ENCODE measurements at regions not wholly inside any gene's neighbourhood (a gene's known extent, or its start where the extent isn't known, plus 50 kb on each side); places are given as distances from the start of the nearest gene placed in this dataset.

GRCh38 chr2:195559431-195559914 is 97.6 kb upstream of the SLC39A10 start (continued):
- TF ChIP-seq, protein P1, sequence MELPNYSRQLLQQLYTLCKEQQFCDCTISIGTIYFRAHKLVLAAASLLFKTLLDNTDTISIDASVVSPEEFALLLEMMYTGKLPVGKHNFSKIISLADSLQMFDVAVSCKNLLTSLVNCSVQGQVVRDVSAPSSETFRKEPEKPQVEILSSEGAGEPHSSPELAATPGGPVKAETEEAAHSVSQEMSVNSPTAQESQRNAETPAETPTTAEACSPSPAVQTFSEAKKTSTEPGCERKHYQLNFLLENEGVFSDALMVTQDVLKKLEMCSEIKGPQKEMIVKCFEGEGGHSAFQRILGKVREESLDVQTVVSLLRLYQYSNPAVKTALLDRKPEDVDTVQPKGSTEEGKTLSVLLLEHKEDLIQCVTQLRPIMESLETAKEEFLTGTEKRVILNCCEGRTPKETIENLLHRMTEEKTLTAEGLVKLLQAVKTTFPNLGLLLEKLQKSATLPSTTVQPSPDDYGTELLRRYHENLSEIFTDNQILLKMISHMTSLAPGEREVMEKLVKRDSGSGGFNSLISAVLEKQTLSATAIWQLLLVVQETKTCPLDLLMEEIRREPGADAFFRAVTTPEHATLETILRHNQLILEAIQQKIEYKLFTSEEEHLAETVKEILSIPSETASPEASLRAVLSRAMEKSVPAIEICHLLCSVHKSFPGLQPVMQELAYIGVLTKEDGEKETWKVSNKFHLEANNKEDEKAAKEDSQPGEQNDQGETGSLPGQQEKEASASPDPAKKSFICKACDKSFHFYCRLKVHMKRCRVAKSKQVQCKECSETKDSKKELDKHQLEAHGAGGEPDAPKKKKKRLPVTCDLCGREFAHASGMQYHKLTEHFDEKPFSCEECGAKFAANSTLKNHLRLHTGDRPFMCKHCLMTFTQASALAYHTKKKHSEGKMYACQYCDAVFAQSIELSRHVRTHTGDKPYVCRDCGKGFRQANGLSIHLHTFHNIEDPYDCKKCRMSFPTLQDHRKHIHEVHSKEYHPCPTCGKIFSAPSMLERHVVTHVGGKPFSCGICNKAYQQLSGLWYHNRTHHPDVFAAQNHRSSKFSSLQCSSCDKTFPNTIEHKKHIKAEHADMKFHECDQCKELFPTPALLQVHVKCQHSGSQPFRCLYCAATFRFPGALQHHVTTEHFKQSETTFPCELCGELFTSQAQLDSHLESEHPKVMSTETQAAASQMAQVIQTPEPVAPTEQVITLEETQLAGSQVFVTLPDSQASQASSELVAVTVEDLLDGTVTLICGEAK (IDR thresholded peaks at IDR 0.05) = no peak
- TF ChIP-seq, protein P1 (CRISPR knock-in tag; IDR thresholded peaks at IDR 0.05) = no peak
- TF ChIP-seq, protein P2, sequence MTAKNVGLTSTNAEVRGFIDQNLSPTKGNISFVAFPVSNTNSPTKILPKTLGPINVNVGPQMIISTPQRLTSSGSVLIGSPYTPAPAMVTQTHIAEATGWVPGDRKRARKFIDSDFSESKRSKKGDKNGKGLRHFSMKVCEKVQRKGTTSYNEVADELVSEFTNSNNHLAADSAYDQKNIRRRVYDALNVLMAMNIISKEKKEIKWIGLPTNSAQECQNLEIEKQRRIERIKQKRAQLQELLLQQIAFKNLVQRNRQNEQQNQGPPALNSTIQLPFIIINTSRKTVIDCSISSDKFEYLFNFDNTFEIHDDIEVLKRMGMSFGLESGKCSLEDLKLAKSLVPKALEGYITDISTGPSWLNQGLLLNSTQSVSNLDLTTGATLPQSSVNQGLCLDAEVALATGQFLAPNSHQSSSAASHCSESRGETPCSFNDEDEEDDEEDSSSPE (CRISPR knock-in tag; IDR thresholded peaks at IDR 0.05) = no peak
- TF ChIP-seq PHF8 (CRISPR knock-in tag; IDR thresholded peaks at IDR 0.05) (no peak), GMEB2 (CRISPR knock-in tag; IDR thresholded peaks at IDR 0.05; ENCODE audit: low read depth) (no peak), ZNF274 (CRISPR knock-in tag; IDR thresholded peaks at IDR 0.05) (no peak), HNRNPLL (IDR thresholded peaks at IDR 0.05; ENCODE audit: low read depth, low read length, poor library complexity, severe bottlenecking) (no peak), DMTF1 (CRISPR knock-in tag; IDR thresholded peaks at IDR 0.05) (no peak), ZNF746 (CRISPR knock-in tag; IDR thresholded peaks at IDR 0.05) (no peak), GATAD1 (CRISPR knock-in tag; IDR thresholded peaks at IDR 0.05) (no peak)
